ENCODE measurements at regions not wholly inside any gene's neighbourhood (a gene's known extent, or its start where the extent isn't known, plus 50 kb on each side); places are given as distances from the start of the nearest gene placed in this dataset.
"Not testable (repeated sequence)": the region's sequence is repeated elsewhere in the genome, so short reads cannot be mapped to it uniquely, and the experiment has no call there.

DNA sequence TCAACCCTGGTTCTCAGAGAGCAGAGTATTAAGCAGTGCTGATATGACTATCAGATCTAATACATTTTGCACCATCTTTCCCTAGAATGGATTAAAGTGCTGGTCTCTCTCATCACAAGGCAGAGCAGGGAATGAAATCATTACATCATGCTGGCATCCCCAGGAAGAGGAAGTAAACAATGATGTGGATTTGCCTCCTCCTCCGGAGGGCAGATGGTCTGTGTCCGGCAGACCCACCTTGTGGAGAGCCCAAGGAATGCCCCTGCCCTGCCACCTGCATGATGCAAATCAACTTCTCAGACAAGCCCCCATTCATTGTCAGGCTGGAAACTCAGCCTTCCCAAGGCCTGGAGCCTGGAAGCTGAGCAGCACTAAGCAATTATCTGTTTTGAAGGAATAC, 1149.1 kb downstream of the VRK1 start:
- no peak for DNase-seq (ENCODE audit: low read depth)

DNA sequence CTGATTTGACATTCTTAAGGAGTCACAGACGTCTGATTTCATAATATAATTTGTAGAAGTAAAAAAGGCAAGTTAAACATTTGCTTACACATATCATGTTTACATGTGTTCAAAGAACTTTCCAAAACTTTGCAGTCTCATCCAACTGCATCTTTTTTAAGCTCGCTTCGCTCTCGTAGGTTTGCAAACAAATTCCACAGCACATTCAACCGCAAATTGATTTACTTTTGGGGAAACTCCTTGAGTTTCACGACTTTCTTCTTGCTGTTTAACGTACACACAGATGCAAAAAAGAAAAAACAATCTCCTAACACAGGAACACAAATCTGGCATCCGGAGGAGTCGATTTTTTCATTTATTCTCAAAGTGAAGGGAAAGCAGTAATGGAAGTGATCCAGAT, 1149.5 kb downstream of the VRK1 start:
- no peak for DNase-seq (ENCODE audit: low read depth)

- DNase-seq (ENCODE audit: low read depth), result no peak
Observed at GRCh38 chr14:97948841-97949240, 1151.7 kb downstream of the VRK1 start.

- no peak for DNase-seq (ENCODE audit: low read depth)
Observed at GRCh38 chr14:97956581-97957340, 1159.6 kb downstream of the VRK1 start.

DNA sequence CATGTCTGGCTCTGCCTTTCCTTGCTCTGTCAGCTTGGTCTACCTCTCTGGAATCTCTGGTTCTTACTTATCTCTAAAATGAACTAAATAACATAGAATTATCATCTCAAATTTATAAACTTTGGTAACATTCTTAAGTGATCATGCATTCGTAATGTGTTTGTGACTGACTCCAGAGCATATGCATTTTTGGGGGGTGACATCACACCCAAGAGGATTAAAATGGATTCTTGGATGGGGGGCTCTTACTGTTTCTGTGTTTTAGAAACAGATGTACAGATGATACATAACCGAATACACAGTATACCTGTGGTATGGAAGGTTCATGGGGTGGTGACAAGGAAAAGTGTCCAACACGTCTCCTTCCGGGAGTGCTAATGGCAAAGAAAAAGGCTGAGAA, 1162.1 kb downstream of the VRK1 start:
- DNase-seq (ENCODE audit: low read depth), result no peak

DNA sequence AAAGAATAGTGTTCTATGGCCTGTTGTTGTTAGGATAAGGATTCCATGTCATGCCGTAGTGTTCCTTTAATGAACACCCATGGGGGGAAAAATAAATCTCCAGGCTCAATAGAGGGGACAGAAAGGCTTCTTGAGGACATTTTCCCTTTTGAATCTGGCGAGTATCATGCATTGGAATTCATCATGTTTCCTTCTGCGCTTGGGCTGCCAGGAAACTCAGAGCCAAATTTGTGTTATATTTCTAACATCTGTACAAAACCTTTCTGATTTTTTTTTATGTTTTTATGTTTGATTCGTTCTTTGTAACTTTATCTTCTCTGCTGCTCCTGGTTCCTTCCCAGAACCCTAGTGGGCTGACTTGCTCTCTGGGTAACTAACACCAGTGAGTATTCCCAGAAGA, 1163.3 kb downstream of the VRK1 start:
- no peak for DNase-seq (ENCODE audit: low read depth)

GRCh38 chr14:97970222-97970621, 1173.0 kb downstream of the VRK1 start:
- no peak for DNase-seq (ENCODE audit: low read depth)

GRCh38 chr14:97975216-97975615, 1178.0 kb downstream of the VRK1 start:
- no peak for DNase-seq (ENCODE audit: low read depth)

DNA sequence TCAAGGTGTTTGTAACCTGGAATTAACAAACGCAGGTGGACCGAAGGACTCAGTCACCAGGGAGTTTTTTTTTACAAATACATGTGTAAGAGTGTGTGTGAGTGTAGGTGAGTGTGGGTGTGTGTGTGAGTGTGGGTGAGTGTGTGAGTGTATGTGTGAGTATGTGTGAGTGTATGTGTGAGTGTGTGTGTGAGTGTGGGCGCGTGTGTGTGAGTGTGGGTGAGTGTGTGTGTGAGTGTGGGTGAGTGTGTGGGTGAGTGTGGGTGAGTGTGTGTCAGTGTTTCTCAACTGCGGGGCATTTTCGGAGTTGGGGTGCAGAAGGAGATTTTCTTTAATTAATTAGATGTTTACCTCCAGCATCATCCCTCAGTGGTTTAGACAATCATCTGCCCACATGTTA, 1178.8 kb downstream of the VRK1 start:
- no peak for DNase-seq (ENCODE audit: low read depth)

- no peak for DNase-seq (ENCODE audit: low read depth)
Observed at GRCh38 chr14:97976861-97977260, 1179.7 kb downstream of the VRK1 start.

DNA sequence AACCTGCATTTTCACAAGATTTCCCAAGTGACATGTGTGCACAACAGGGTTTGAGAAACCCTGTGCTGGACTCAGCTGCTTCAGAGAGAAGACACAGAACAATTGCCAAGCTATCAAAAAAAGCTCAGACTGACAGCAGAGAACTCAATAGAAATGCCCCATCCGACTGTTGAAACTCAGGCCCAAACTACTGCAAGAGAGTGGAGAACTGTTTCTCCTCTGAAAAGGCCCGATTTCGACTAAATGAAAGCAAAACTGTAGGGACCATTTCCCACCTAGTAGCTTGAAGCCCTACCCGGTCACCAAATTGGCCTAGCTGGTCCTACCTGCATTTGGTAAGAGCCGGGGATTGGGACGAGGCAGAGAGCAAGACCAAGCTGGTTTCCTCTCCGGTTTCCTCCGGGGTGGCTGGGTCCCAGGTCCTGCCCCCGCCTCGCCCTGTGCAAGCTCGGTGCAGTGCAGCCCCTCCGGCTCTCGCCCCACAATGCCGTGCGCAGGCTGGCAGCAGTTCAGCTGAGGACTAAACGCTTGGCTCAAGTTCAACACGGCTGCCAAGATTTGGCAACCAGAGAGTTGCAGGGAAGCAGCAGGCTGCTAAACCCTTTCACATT, 1180.6 kb downstream of the VRK1 start:
- DNase-seq (ENCODE audit: low read depth), result no peak

DNA sequence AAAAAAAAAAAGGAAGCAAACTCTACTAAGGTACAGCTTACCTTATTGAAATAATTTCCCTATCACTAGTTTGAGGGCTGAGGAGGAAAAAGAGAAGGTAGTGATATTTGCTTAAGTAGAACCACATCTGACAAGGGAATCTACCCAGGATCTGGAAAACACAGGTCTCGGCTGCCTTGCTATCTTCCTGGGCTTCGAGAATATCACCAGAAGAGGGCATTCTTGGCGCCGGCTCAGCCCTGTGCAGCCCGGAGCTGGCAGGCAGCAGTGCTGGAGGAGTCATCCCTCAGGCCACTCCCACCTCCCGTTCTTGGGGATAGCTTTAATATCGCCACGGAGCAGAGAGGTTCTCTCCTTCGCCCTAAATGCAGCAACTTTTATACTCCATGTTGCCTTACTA, 1181.2 kb downstream of the VRK1 start:
- DNase-seq (ENCODE audit: low read depth), result no peak

- no peak for DNase-seq (ENCODE audit: low read depth)
Observed at GRCh38 chr14:97993508-97994019, 1196.4 kb downstream of the VRK1 start.

DNA sequence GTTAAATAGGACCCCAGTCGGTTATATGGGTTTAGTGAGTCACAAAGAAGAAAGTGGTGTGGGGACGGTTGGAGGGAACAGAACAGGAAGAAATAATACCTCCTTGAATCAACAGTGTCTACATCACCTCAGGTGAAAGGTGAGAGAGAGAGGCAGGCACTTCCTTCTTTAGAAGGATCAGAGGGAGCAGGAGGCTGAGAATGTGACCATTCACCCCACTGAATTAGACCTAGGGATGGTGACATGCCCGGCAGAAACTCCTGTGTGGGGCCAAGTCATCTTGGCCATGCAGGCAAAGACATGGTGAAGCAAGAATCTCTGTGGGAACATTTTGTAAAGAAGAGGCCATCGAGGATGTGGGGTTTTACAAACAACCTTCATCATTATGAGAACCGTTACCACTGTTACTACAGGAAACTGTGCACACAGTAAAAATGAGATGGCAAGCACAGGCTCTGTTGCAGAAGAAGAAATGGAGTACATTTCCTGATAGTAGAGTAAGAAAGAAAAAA, 1196.9 kb downstream of the VRK1 start:
- DNase-seq (ENCODE audit: low read depth), result no peak

GRCh38 chr14:97995038-97995437, 1197.9 kb downstream of the VRK1 start:
- no peak for DNase-seq (ENCODE audit: low read depth)

DNA sequence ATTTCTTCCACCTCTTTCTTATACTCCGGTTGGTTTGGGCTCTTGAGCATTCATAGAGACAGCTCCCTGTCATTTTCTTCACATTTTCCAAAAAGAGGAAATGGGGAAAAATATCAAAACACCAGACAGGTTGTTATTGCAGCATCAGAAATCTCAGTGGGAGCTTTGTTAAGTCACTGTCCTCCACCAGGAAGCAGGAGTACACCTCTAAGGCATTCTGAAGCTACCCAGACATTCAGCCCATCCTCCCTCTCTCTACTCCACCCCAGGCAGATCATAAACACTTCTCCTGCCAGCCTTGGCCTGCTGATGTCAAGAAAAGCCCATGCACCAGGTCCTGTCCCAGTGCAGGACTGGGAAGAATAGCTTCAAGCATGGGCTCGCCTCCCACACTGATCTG, 1198.3 kb downstream of the VRK1 start:
- DNase-seq (ENCODE audit: low read depth), result no peak

GRCh38 chr14:98006008-98006407, 1208.8 kb downstream of the VRK1 start:
- DNase-seq (ENCODE audit: low read depth), result no peak

- DNase-seq (ENCODE audit: low read depth), result no peak
Observed at GRCh38 chr14:98008381-98009113, 1211.4 kb downstream of the VRK1 start.

GRCh38 chr14:98009177-98009576, 1212.0 kb downstream of the VRK1 start:
- DNase-seq (ENCODE audit: low read depth), result not testable (repeated sequence)

DNA sequence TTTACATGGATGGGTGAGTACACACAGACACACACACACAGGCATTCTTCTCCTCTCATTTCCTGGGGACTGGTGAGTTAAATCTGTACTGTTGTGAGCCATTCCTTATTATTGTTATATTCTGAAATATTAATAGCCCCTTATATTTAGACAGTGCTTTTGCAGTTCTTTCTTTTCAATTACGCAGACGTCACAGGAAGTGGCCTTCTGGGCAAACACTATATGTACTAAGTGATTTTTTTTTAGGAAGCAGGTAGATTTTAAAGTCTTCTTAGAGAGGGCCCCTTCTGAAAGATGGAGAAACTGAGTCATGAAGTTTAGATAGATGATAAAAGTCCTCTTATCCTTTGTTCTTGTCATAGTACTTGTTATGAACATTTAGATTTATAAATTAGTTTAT, 1213.6 kb downstream of the VRK1 start:
- no peak for DNase-seq (ENCODE audit: low read depth)

- DNase-seq (ENCODE audit: low read depth), result no peak
Observed at GRCh38 chr14:98014851-98015615, 1217.9 kb downstream of the VRK1 start.

- DNase-seq (ENCODE audit: low read depth), result no peak
Observed at GRCh38 chr14:98015921-98016320, 1218.7 kb downstream of the VRK1 start.

Data from fibroblast of gingiva (primary cell).